ENCODE measurements at regions not wholly inside any gene's neighbourhood (a gene's known extent, or its start where the extent isn't known, plus 50 kb on each side); places are given as distances from the start of the nearest gene placed in this dataset.

DNA sequence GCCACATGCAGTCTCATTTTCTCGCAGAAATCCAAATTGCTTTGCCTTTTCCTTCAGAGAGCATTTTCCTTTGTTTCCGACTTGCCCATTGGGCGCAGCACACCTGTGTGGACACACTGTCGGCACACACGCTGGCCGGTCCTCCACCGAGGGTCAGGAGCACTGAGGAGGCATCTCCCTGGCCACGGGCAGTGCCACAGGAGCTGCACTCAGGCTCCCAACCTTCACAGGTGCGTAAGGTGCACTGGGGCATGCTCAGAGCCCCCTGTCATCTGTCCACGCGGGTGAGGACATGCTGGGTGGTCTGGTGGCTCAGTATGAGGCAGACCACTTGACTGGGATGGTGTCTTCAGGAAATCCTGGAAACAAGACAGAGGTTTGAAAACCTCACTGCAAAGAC lies 779.1 kb downstream of the BRD1 start:
- no peak for TF ChIP-seq POLR2AphosphoS5 (IDR thresholded peaks at IDR 0.05; ENCODE audit: low read depth)
- TF ChIP-seq, protein P1, sequence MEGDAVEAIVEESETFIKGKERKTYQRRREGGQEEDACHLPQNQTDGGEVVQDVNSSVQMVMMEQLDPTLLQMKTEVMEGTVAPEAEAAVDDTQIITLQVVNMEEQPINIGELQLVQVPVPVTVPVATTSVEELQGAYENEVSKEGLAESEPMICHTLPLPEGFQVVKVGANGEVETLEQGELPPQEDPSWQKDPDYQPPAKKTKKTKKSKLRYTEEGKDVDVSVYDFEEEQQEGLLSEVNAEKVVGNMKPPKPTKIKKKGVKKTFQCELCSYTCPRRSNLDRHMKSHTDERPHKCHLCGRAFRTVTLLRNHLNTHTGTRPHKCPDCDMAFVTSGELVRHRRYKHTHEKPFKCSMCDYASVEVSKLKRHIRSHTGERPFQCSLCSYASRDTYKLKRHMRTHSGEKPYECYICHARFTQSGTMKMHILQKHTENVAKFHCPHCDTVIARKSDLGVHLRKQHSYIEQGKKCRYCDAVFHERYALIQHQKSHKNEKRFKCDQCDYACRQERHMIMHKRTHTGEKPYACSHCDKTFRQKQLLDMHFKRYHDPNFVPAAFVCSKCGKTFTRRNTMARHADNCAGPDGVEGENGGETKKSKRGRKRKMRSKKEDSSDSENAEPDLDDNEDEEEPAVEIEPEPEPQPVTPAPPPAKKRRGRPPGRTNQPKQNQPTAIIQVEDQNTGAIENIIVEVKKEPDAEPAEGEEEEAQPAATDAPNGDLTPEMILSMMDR (conservative IDR thresholded peaks at IDR 0.05; ENCODE audit: low read depth in 2 of 2) = no peak
- TF ChIP-seq, protein P2, sequence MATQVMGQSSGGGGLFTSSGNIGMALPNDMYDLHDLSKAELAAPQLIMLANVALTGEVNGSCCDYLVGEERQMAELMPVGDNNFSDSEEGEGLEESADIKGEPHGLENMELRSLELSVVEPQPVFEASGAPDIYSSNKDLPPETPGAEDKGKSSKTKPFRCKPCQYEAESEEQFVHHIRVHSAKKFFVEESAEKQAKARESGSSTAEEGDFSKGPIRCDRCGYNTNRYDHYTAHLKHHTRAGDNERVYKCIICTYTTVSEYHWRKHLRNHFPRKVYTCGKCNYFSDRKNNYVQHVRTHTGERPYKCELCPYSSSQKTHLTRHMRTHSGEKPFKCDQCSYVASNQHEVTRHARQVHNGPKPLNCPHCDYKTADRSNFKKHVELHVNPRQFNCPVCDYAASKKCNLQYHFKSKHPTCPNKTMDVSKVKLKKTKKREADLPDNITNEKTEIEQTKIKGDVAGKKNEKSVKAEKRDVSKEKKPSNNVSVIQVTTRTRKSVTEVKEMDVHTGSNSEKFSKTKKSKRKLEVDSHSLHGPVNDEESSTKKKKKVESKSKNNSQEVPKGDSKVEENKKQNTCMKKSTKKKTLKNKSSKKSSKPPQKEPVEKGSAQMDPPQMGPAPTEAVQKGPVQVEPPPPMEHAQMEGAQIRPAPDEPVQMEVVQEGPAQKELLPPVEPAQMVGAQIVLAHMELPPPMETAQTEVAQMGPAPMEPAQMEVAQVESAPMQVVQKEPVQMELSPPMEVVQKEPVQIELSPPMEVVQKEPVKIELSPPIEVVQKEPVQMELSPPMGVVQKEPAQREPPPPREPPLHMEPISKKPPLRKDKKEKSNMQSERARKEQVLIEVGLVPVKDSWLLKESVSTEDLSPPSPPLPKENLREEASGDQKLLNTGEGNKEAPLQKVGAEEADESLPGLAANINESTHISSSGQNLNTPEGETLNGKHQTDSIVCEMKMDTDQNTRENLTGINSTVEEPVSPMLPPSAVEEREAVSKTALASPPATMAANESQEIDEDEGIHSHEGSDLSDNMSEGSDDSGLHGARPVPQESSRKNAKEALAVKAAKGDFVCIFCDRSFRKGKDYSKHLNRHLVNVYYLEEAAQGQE (IDR thresholded peaks at IDR 0.05; ENCODE audit: unreplicated experiment) = no peak

All from GM23338 (cell line).